ENCODE measurements at regions not wholly inside any gene's neighbourhood (a gene's known extent, or its start where the extent isn't known, plus 50 kb on each side); places are given as distances from the start of the nearest gene placed in this dataset.

- TF ChIP-seq, protein P1, sequence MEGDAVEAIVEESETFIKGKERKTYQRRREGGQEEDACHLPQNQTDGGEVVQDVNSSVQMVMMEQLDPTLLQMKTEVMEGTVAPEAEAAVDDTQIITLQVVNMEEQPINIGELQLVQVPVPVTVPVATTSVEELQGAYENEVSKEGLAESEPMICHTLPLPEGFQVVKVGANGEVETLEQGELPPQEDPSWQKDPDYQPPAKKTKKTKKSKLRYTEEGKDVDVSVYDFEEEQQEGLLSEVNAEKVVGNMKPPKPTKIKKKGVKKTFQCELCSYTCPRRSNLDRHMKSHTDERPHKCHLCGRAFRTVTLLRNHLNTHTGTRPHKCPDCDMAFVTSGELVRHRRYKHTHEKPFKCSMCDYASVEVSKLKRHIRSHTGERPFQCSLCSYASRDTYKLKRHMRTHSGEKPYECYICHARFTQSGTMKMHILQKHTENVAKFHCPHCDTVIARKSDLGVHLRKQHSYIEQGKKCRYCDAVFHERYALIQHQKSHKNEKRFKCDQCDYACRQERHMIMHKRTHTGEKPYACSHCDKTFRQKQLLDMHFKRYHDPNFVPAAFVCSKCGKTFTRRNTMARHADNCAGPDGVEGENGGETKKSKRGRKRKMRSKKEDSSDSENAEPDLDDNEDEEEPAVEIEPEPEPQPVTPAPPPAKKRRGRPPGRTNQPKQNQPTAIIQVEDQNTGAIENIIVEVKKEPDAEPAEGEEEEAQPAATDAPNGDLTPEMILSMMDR (IDR thresholded peaks at IDR 0.05; ENCODE audit: low read length), result no peak
- no peak for TF ChIP-seq EZH2 (IDR thresholded peaks at IDR 0.05; ENCODE audit: borderline replicate concordance, low read length)
Observed at GRCh38 chr2:200223205-200223784, 83.2 kb upstream of the SPATS2L start.

Data from OCI-LY1 (cell line).